AG09309 (cell line): ENCODE measurements at regions not wholly inside any gene's neighbourhood (a gene's known extent, or its start where the extent isn't known, plus 50 kb on each side); places are given as distances from the start of the nearest gene placed in this dataset.
"Not testable (repeated sequence)": the region's sequence is repeated elsewhere in the genome, so short reads cannot be mapped to it uniquely, and the experiment has no call there.

ENCODE experiments used
- DNase-seq: peaks from one replicate; pipeline ENCODE4 v3.0.0-alpha.2; 2010; ENCODE audit warnings: low read depth
- H3K4me3 ChIP-seq: 2 replicates; pipeline ENCODE4 v1.5.1; 2011; ENCODE audit warnings: mild to moderate bottlenecking, low read depth, low read length, moderate library complexity; ENCODE audit not compliant: control insufficient read depth
- CTCF ChIP-seq: IDR thresholded peaks from 2 replicates; pipeline ENCODE4 v1.5.1; 2011; ENCODE audit warnings: mild to moderate bottlenecking, low read depth, low read length, inconsistent platforms; ENCODE audit not compliant: insufficient read depth, control insufficient read depth; ENCODE audit errors: missing control alignments

- no peak for DNase-seq
- TF ChIP-seq CTCF: no peak
- no peak overlapping the region for H3K4me3 ChIP-seq
These were observed 89.8 kb upstream of the NR5A2 start for GRCh38 chr1:199937661-199938060.

DNA sequence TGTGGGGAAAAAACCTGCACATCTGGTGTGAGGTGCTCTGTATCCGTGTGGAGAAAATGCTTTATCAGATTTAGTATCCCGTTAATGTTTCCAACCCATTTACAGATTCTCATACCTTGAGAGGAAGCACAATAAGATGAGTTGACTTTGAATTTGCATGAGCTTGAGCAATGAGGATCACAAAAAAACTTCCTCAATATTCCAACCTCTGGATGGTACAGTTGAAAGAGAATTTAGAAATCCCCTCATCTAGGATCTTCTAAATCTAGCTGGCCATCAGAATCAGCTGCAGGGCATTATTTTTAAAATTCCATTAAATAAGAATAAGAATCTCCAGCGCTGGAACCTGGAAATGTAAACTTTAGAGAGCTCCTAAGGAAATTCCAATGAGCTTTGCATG is 82.5 kb upstream of the NR5A2 start:
- no peak for TF ChIP-seq CTCF
- no peak for DNase-seq

DNA sequence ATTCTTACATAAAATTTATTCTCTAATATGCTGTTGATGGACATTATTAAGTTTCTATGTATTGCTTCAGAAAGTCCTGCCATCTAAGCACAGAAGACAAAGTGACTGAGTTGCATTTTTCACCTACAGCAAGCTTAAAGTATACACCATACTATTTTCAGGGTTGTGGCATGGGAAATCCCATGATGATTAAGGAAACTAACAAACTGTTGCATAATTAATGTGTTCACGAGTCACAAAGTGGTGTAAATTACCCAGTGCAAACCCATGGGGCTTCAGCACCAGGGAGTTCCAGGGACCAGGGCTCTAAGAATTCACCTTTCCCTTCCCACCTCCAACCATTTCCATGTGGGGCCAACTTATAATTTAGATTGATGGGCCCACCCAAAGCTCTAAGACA is 81.9 kb upstream of the NR5A2 start:
- DNase-seq: no peak
- H3K4me3 ChIP-seq: no peak overlapping the region
- no peak for TF ChIP-seq CTCF

More for the DNA sequence above, 82.5 kb upstream of the NR5A2 start:
- H3K4me3 ChIP-seq: no peak overlapping the region

- no peak for TF ChIP-seq CTCF
These were observed 81.0 kb upstream of the NR5A2 start for GRCh38 chr1:199946305-199947155.

DNA sequence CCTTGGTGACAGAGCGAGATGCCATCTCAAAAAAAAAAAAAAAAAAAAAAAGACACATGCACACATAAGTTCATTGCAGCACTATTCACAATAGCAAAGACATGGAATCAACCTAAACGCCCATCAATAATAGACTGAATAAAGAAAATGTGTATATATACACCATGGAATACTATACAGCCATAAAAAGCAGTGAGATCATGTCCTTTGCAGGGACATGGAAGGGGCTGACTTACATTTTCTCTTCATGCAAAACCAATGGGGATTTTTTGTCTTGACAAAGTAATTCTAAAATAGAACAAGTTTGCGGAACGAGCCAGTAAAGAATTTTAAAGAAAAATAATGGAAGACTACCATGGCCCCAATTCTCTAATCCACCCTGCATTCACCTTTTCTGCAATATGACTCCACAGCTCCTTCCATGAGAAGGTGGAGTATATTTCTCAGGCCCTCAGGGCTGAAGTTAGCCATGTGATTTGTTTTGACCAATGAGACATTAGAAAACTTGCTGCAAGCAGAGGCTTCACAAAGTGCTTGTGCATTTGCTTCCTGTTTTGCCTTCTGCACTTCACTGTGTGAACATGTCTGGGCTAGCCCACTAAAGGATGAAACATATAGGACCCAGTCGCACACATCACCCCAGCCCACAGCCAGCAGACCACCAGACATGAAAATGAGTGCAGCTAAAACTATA is 78.8 kb upstream of the NR5A2 start:
- no peak for DNase-seq
- no peak for TF ChIP-seq CTCF
- H3K4me3 ChIP-seq: no peak overlapping the region

More at GRCh38 chr1:199946305-199947155, 81.0 kb upstream of the NR5A2 start:
- no peak overlapping the region for H3K4me3 ChIP-seq
- no peak for DNase-seq

DNA sequence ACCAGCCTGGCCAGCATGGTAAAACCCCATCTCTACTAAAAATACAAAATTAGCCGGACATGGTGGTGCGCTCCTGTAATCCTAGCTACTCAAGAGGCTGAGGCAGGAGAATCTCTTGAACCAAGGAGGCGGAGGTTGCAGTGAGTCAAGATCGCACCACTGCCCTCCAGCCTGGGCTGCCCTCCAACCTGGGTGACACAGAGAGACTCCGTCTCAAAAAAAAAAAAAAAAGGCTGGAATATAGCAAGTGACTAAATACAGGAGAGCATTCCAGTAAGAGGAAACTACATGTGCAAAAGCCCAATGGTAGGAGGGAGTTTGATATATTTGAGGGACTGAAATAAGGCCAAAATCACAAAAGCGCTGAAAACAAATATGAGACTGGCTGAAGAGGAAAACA is 76.5 kb upstream of the NR5A2 start:
- DNase-seq, H3K4me3 ChIP-seq: not testable (repeated sequence)

DNA sequence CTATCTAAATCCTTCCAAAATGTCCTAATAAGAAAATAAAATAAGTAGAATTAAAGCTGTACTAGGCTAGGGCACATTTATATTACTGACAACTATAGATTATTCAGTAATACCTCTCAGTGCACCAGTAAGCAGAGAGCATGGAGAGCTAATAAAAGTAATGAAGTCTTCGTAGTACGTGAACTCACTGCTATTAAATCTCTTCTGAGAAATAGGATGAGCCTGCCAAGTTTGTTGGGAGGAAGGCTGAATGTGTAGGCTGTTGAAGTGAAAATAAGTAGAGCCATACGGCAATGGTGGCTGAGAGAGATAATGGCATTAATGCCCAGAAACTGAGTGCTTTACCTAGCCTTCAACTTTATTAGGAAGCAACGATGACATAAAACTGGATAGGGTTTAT is 73.9 kb upstream of the NR5A2 start:
- H3K4me3 ChIP-seq: no peak overlapping the region
- TF ChIP-seq CTCF: no peak
- no peak for DNase-seq
